ENCODE measurements at regions not wholly inside any gene's neighbourhood (a gene's known extent, or its start where the extent isn't known, plus 50 kb on each side); places are given as distances from the start of the nearest gene placed in this dataset.
A peak's percentile ranks its signal among the peaks of the same experiment; 100 is the strongest.
"Not testable (repeated sequence)": the region's sequence is repeated elsewhere in the genome, so short reads cannot be mapped to it uniquely, and the experiment has no call there.

DNA sequence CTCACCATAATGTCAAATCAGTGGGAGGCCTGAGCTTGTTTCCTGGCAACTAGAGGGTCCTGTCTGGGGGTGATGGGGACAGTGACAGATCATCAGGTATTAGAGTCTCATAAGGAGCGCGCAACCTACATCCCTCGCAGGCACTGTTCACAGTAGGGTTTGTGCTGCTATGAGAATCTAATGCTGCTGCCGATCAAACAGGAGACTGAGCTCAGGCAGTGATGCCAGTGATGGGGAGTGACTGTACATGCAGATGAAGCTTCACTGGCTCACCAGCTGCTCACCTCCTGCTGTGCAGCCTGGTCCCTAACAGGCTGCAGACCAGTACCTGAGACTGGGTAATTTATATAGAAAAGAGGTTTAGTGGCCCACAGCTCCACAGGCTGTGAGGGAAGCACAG lies 147.3 kb downstream of the TTLL2 start:
- DNase-seq = no peak

DNA sequence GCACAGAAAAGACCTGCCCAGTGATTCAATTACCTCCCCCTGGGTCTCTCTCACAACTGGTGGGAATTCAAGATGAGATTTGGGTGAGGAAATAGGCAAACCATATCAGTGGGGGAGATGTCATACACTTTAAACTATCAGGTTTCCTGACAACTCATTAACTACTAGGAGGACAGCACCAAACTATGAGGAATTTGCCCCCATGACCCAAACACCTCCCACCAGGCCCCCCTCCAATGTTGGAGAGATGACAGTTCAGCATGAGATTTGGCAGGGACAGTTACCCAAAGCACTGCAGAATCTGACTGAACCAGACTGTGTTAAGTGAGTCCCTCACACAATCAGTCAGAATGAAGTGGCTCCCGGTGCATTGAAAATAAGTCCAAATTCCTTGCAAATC lies 148.0 kb downstream of the TTLL2 start:
- DNase-seq = no peak

DNA sequence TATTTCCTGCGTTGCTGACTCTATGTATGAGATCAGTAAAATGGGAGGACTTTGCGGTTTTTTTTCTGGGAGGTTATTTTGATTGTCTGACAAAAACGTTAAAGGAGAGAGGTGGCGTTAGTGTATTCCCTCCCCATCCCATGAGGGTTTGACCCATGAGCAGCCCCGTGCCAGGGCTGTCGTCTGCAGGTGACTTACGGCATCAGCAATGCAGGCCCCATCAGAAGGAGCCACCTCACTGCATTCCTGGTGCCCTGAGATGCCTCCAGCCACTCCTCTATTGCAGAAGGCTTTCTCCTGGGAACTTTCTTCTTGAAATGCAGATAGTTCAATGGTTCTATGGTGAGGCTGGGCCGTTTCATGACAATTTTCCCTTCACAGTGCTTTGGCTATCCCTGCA lies 149.3 kb downstream of the TTLL2 start:
- DNase-seq = no peak

DNA sequence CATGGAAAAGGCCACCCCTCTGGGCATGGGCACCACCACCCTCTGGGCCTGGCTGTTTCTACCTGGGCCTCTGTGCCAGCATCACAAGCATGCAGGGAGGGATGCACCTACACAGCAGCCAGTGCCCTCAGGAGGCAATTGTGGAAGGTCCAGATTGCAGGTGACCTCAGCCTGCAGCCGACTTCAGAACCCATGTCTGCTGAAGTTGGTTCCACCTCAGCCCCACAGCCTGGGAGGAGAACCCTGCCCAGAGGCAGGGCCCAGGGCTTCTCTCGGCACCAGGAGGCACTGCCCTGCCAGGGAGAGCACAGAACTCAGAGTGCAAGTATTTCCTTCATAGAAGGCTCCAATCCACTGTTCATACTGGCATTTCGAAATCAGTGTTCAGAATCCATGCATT lies 149.8 kb downstream of the TTLL2 start:
- DNase-seq = no peak

DNA sequence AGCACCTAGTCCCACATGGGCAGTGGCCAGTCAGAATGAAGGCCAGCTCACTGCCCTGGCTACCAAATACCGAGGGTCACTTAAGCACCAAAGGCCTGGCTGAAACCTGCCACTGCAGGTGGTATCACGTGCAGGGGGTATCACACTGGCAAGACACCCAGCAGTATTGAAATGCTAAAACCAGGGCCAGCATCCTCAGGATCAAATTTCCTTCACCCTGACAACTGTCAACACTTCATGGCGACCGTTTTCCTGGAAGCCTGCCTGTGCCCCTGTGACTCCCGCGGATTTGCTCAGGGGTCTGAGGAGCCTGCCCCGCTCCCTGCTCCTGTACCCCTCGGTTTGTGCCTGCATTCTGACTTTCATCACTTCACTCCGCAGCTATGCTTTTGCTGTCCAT lies 151.1 kb downstream of the TTLL2 start:
- no peak for DNase-seq

- no peak for DNase-seq
Measured at GRCh38 chr6:167476844-167477595, 152.1 kb downstream of the TTLL2 start.

DNA sequence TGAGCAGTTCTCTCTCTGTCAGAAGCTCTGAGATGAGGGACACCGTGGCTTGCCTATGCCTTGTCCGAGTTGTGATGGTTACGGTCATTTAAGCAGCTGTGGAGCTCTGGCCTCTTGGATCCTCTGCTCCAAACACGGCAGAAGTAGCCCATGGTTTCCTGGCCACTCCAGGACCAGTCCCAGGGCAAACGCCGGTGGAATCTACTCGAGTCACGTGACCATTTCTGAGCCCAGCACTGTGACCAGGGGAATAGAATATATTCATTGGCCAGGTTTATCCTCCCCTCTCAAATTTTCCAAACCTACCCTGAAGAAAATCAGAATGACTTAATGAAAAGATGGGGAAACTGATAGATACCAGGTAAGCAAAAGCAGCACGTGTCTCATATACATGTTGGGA lies 152.8 kb downstream of the TTLL2 start:
- DNase-seq = no peak

DNA sequence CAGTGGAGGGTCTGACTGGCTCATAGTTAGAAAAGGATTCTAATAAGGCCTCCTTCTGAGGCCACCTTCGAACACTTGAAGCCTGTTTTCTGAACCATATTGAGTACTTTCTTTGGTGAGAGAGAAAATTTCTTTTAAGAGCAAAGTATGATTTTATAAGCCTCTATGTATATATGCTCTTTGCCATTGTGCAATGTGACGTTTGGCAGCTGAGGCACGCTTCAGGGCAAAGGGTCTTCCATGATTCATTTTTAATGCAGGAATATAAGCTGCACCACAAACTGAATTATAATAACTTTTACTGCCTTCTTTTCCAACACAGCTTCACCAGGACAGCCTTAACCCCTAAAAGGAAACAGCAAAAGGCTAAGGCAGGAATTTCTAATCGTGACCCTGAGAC lies 154.4 kb downstream of the TTLL2 start:
- no peak for DNase-seq

GRCh38 chr6:167479901-167480648 lies 155.2 kb downstream of the TTLL2 start:
- peak; percentile 1 for DNase-seq

DNA sequence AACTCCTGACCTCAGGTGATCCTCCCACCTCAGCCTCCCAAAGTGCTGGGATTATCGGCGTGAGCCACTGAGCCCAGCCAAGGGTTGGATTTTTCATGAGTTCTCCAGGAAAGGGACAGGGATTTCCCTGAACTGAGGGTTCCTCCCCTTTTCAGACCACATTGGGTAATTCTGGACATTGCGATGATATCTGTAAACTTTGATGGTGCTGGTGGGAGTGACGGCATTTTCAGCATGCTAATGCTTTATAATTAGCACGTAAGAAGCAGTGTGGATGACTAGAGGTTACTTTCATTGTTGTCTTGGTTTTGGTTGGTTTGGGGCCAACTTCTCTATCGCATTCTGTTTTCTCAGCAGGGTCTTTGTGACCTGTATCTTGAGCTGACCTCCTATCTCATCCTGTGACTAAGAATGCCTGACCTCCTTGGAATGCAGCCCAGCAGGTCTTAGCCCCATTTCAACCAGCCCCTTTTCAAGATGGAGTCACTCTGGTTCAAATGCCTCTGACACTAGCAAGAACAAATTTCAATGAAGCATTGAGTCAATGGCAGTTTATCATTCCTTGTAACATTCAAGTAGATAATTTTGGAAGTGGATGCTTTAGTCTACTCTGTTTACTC lies 156.5 kb downstream of the TTLL2 start:
- no peak for DNase-seq

DNA sequence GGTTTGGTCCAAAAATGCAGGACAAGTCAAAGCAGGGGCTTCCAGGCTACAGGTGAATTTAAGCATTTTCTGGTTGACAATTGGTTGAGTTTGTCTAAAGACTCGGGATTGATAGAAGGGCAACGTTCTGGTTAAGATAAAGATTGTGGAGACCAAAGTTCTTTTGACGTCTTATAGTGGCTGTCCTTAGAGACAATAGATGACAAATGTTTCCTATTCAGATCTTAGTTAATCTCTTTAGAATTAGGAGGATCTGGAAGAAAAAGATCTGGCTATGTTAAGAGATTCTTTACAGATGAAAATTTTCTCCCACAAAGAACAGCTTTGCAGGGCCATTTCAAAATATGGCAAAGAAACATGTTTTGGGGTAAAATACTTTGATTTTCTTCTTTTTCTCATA lies 157.9 kb downstream of the TTLL2 start:
- not testable (repeated sequence) for DNase-seq

DNA sequence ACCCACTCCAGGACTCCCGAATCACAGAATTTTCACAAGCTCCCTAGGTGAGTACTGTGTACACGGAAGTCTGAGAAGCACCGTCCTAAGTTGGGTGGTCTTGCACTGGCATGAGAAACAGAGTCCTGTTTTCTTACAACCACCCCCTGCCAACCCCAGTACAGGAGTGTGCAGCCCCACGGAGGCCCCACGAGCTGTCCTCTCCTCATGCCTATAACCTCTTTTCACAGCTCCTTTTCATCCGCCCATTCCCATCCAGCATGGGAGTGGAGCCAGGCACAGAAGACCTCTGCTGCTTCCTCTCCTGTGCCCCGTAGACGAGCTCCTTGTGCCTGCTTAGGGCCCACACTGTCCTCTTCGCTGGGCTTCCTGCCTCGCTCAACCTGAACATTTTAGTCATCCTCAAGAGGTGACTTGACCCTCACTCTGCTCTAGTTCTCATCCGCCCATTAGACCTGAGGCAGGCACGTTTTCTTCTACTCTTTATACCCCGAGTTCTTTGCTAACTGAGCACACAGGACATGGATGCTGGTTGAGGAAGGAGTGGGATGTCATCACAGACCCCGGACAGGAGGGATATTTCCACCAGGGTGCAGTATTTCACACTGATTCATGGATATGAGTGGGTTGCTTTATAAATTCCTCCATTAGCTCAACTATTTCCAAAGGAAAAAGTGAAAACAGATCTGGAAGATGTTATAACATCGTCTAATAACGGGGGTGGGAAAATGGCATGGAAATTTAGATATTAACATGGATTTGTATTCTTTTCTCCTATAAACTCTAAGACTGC lies 160.5 kb downstream of the TTLL2 start:
- no peak for DNase-seq

DNA sequence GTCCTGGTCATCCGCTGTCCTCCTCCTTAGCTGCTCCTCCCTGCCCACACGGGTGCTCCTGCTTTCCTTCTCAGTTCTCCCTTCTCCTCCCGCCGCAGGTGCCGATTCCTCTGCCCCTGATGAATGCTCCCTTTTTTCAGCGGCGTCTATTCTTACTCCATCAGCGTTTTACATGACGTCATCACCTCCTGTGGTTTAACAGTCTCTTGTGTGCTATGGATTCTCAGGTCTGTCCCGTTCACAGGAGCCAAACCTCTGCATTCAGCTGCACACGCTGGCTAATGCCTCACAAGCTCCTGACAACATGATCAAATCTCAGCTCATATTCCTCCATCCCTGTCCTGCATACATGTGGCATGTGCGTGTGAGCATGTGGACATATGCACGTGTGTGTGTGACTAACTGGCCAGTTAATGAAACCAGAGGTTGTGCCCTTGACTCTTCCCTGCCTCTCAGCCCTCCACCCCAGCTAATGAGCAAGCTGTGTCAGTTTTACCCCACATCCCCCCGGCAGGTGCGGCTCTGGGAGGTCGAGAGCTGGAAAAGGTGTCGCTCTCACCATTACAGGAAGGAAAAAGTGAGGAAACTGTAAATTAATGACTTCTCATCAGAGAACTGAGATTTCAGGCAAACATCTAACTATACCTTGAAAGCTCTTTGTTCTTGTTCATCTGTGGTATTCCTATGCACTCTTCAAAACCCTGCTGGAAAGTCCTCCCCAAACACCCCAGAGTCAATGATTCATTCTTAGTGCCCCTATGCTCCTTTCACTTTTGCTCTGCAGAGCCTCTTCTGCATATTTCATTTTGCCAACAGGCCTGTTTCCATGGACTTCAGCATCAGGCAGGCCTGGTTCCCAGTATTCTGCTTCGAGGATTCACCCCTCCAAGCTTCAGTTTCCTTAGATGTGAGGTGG lies 163.1 kb downstream of the TTLL2 start:
- DNase-seq = no peak

DNA sequence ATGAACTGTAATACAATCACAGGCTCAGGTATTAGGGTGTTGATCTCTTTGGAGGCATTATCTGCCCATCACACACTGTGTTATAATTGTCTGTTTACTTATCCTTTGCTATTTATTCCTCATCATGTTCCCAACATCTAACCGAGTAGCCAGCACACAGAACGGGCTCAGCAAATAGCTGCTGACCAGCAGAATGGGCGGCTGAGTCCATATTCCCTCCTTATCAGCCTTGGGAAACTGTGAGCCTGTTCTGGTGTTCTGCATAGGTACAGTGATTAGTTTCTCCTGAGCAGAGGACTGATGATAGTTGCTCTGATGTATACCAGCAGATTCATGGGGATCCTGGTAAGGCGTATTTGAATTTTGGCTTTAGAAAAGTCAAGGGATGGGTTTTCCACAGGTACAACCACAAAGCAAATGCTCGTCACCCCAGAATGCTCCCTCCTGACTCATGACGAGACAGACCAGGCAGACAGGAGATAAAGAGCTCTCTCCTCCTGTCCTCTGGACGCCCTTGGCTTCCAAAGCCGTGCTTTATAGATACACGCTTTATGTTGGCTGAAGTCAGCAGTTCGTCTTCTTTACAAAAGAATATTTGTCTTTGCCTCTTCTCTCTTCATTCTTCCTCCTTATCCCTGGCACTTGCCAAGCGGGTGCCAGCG lies 166.7 kb downstream of the TTLL2 start:
- no peak for DNase-seq

- DNase-seq = no peak
Measured at GRCh38 chr6:167492100-167492449, 167.2 kb downstream of the TTLL2 start.

DNA sequence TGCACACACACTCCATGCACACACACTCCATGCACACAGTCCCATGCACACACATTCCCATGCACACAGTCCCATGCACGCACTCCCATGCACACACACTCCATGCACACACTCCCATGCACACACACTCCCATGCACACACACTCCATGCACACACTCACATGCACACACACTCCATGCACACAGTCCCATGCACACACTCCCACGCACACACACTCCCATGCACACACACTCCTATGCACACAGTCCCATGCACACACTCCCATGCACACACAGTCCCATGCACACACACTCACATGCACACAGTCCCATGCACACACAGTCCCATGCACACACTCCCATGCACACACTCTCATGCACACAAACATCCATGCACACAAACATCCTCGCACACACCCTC lies 168.4 kb downstream of the TTLL2 start:
- DNase-seq = no peak

DNA sequence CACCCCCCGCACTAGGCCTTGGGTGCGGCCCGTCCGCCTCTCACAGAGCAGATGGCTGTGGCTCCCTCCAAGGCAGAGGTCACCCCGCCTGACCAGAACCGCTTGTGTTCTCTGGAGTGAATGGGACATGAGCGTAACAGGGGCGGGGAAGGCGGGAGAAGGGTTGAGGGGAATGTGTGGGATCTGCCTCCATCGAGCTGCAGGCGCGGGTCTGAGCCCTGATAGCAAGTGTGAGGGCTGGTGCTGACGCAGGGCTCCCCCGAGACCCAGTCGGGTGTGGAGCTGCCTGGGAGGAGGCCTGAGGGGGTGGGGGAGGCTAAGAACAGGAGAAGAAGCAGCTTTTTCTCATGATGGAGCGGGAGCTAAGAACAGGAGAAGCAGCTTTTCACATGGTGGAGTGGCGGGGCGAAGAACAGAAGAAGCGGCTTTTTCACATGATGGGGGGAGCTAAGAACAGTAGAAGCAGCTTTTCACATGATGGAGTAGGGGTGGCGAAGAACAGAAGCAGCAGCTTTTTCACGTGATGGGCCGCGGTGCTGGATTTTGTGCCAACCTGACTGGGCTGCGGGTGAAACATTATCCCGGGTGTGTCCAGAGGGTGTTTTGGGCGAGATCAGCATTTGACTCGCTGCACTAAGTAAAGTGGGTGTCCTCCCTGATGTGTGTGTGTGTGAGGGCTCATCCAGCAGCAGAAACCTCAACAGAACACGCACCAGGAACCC lies 169.3 kb downstream of the TTLL2 start:
- no peak for DNase-seq

DNA sequence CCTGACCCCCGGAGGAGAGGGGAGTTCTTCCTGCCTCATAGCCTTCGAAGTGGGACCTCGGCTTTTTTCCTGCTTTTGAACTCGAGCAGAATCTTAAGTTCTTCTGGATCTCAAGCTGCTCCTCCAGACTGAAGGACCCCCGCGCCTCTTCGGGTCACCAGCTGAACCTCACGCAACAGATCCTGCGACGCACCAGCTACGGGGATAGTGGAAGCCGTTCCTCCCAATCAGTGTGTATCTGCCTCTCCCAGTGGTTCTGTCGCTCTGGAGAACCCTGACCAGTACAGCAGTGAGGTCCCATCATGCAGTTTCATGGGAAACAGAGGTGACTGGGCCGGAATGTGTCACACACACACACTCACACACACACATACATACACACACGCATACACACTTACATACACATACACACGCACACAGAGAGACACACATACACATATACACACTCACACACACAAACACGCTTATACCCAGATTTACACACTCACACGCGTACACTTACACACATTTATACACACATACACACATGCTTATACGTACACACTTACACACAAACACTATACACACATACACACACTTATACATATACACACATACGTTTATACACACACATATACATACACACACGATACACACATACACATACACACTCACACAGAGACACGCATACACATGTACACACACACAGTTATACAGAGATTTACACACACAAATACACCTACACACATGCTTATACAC lies 170.0 kb downstream of the TTLL2 start:
- DNase-seq = no peak

DNA sequence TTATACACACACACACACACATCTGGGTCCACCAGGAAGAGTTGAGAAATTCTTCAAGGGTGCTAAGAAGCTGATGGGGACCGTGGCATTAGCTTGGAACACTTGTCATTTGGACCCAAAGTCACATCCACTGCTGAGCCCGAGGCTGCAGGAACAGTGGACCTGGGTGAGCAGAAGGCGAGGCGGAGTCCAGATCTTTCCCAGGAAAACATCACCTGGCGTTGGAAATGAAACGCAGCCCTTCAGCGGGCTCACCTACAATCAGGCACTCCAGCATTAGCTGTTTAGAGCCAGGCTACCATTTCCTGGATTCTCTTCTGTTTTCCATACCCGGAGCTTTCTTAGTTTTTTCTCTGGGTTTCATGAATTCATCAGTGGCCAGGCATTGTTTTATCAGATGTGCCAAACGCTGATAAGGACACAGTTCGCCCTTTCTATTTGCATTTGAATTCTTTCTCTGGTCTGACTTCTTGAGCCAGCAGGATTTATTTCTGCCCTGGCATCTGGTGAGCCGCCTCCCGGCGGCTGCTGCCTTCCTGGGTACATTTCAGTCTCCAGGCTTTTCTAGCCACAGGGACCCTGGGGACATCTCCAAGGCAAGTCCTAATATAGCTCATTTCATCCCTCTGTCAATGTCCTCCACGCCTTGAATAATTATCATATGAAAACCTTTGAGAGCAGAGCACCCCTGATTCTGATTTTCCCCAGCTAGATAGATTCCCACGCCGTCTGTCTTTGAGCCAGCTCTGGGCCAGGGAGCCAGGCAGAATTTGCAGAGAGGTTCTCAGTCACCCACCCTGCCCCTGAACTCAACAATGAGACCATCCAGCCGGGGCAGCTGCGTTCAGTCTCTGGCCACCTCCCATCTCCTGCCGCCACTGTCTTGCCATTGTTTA lies 170.9 kb downstream of the TTLL2 start:
- DNase-seq = no peak

Data from CD4-positive, alpha-beta T cell treated with Interleukin-4 for 4 hours (primary cell).